ENCODE measurements at regions not wholly inside any gene's neighbourhood (a gene's known extent, or its start where the extent isn't known, plus 50 kb on each side); places are given as distances from the start of the nearest gene placed in this dataset.

DNA sequence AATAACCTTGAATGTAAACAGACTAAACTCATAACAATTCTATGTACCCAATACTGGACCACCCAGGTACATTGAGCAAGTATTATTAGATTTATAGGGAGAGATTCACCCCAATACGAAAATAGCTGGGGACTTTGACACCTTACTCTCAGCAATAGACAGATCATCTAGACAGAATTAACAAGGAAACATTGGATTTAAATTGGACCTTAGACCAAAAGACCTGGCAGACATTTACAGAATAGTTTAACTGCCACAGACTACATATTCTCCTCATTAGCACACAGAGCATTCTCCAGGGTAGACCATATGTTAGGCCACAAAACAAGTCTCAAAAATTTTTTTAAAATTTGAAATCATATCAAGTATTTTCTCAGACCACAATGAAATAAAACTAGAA is 397.4 kb downstream of the PIK3R1 start:
- TF ChIP-seq, protein P1, sequence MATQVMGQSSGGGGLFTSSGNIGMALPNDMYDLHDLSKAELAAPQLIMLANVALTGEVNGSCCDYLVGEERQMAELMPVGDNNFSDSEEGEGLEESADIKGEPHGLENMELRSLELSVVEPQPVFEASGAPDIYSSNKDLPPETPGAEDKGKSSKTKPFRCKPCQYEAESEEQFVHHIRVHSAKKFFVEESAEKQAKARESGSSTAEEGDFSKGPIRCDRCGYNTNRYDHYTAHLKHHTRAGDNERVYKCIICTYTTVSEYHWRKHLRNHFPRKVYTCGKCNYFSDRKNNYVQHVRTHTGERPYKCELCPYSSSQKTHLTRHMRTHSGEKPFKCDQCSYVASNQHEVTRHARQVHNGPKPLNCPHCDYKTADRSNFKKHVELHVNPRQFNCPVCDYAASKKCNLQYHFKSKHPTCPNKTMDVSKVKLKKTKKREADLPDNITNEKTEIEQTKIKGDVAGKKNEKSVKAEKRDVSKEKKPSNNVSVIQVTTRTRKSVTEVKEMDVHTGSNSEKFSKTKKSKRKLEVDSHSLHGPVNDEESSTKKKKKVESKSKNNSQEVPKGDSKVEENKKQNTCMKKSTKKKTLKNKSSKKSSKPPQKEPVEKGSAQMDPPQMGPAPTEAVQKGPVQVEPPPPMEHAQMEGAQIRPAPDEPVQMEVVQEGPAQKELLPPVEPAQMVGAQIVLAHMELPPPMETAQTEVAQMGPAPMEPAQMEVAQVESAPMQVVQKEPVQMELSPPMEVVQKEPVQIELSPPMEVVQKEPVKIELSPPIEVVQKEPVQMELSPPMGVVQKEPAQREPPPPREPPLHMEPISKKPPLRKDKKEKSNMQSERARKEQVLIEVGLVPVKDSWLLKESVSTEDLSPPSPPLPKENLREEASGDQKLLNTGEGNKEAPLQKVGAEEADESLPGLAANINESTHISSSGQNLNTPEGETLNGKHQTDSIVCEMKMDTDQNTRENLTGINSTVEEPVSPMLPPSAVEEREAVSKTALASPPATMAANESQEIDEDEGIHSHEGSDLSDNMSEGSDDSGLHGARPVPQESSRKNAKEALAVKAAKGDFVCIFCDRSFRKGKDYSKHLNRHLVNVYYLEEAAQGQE (IDR thresholded peaks at IDR 0.05; ENCODE audit: insufficient read depth in 1 of 2, low read depth in 2 of 2, low read length in 2 of 2), result no peak
- TF ChIP-seq SIN3A (IDR thresholded peaks at IDR 0.05; ENCODE audit: borderline replicate concordance, insufficient read depth, low read length) (no peak), FOXP2 (optimal IDR thresholded peaks at IDR 0.05; ENCODE audit: borderline replicate concordance, extremely low read depth, extremely low read length, insufficient read depth) (no peak), TAF1 (IDR thresholded peaks at IDR 0.05; ENCODE audit: borderline replicate concordance, insufficient read depth, low read length) (no peak), POLR2AphosphoS5 (IDR thresholded peaks at IDR 0.05; ENCODE audit: low read depth, low read length) (no peak)

DNA sequence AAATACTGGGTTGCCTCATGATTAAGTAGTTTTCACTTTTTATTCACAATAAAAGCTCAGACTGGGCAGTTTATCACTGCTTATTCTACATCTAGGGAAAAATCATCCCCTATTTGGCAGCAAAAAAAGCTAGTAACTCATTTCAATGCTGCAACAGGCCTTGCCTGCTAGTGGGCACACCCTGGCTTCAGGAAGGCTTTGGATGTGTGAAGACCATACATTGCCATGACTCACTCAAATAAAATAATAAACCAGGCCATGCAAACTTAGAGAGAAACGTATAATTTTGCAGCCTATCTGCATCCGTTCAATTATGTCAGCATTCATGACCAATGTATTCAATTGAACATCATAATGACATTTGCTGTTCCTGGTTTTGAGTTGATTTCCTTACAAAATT is 402.9 kb downstream of the PIK3R1 start:
- TF ChIP-seq SIN3A (IDR thresholded peaks at IDR 0.05; ENCODE audit: borderline replicate concordance, insufficient read depth, low read length) (no peak), FOXP2 (optimal IDR thresholded peaks at IDR 0.05; ENCODE audit: borderline replicate concordance, extremely low read depth, extremely low read length, insufficient read depth) (no peak), TAF1 (IDR thresholded peaks at IDR 0.05; ENCODE audit: borderline replicate concordance, insufficient read depth, low read length) (no peak), POLR2AphosphoS5 (IDR thresholded peaks at IDR 0.05; ENCODE audit: low read depth, low read length) (no peak)
- TF ChIP-seq, protein P1 (IDR thresholded peaks at IDR 0.05; ENCODE audit: insufficient read depth in 1 of 2, low read depth in 2 of 2, low read length in 2 of 2), result no peak

DNA sequence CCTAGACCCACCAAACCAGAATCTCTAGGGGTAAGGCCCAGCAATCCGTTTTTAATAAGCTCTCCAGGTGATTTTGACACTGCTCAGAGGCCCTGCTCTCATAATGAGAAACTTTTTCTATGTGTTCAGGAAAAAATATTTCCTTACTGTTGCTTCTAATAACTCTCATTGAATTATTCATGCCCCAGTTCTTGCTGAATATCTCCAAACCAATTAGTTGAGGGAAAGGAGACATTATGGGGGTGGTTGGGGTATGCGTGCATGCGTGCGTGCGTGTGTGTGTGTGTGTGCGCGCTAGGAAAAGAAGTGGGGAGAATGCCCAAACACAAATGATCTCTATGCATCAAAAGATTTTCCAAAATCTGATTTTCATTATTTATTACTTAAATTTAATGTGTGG is 411.4 kb downstream of the PIK3R1 start:
- TF ChIP-seq SIN3A (IDR thresholded peaks at IDR 0.05; ENCODE audit: borderline replicate concordance, insufficient read depth, low read length), result no peak
- no peak for TF ChIP-seq FOXP2 (optimal IDR thresholded peaks at IDR 0.05; ENCODE audit: borderline replicate concordance, extremely low read depth, extremely low read length, insufficient read depth)
- no peak for TF ChIP-seq TAF1 (IDR thresholded peaks at IDR 0.05; ENCODE audit: borderline replicate concordance, insufficient read depth, low read length)
- no peak for TF ChIP-seq POLR2AphosphoS5 (IDR thresholded peaks at IDR 0.05; ENCODE audit: low read depth, low read length)
- TF ChIP-seq, protein P1 (IDR thresholded peaks at IDR 0.05; ENCODE audit: insufficient read depth in 1 of 2, low read depth in 2 of 2, low read length in 2 of 2), result no peak

DNA sequence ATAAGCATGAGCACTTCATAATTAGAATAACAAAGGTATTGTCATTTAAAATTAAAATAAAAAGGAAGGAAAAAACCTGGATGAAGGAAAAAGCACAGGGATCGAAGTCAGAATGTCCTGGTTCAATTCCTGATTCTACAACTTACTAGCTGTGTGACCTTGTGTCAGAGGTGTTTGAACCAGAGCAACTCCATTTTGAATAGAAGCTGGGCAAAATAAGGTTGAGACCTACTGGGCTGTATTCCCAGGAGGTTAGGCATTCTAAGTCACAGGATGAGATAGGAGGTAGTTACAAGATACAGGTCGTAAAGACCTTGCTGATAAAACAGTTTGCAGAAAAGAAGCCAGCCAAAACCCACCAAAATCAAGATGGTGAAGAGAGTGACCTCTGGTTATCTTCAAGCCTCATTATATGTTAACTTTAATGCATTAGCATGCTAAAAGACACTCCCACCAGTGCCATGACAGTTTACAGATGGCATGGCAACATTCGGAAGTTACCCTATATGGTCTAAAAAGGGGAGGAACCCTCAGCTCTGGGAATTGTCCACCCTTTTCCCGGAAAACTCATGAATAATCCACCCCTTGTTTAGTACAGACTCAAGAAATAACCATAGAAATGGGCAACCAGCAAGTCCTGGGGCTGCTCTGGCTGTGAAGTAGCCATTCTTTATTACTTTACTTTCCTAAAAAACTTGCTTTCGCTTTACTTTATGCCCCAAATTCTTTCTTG is 412.7 kb downstream of the PIK3R1 start:
- TF ChIP-seq TAF1 (IDR thresholded peaks at IDR 0.05; ENCODE audit: borderline replicate concordance, insufficient read depth, low read length) (no peak), FOXP2 (optimal IDR thresholded peaks at IDR 0.05; ENCODE audit: borderline replicate concordance, extremely low read depth, extremely low read length, insufficient read depth) (no peak)

DNA sequence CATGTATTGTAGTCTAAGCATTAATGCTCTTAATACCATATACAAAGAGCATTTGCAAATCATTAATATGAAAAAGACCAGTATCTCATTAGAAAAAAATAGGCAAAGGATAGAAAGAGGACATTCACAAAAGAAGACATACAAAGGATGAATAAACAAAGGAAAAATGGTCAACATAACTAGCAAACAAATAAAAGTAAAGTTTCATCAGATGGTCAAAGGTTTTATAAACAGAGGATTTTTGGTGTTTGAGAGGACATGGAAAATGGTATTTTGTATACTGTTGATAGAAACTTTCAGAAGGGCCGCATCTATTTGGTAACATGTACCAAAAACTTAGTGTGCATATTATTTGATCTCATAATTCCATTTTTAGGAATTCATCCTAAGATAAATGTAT is 414.8 kb downstream of the PIK3R1 start:
- TF ChIP-seq POLR2AphosphoS5 (IDR thresholded peaks at IDR 0.05; ENCODE audit: low read depth, low read length) (no peak), SIN3A (IDR thresholded peaks at IDR 0.05; ENCODE audit: borderline replicate concordance, insufficient read depth, low read length) (no peak), TAF1 (IDR thresholded peaks at IDR 0.05; ENCODE audit: borderline replicate concordance, insufficient read depth, low read length) (no peak), FOXP2 (optimal IDR thresholded peaks at IDR 0.05; ENCODE audit: borderline replicate concordance, extremely low read depth, extremely low read length, insufficient read depth) (no peak)
- TF ChIP-seq, protein P1 (IDR thresholded peaks at IDR 0.05; ENCODE audit: insufficient read depth in 1 of 2, low read depth in 2 of 2, low read length in 2 of 2), result no peak

Data from PFSK-1 (cell line).